ENCODE measurements at regions not wholly inside any gene's neighbourhood (a gene's known extent, or its start where the extent isn't known, plus 50 kb on each side); places are given as distances from the start of the nearest gene placed in this dataset.

DNA sequence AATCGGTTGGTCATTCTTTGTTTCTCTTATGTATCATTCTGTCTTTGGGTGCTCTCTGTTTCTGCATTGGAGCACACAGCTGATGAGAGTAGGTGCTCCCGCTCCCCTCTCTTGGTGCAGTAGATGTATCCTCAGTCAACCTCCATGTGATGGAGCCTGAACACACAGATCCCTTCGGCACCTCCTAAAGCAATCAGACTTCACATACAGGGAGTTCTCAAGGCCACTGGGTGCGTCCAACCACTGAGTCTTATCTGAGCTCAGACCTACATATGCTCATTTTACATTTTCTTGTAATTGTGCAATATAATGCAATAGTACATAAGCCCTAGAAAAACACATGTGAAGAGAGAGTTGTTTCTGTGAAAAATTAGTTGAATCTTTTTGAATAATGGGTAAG is 198.1 kb upstream of the ATP10A start:
- TF ChIP-seq, protein P1, sequence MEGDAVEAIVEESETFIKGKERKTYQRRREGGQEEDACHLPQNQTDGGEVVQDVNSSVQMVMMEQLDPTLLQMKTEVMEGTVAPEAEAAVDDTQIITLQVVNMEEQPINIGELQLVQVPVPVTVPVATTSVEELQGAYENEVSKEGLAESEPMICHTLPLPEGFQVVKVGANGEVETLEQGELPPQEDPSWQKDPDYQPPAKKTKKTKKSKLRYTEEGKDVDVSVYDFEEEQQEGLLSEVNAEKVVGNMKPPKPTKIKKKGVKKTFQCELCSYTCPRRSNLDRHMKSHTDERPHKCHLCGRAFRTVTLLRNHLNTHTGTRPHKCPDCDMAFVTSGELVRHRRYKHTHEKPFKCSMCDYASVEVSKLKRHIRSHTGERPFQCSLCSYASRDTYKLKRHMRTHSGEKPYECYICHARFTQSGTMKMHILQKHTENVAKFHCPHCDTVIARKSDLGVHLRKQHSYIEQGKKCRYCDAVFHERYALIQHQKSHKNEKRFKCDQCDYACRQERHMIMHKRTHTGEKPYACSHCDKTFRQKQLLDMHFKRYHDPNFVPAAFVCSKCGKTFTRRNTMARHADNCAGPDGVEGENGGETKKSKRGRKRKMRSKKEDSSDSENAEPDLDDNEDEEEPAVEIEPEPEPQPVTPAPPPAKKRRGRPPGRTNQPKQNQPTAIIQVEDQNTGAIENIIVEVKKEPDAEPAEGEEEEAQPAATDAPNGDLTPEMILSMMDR (IDR thresholded peaks at IDR 0.05; ENCODE audit: insufficient read depth, low read length) = no peak
- TF ChIP-seq POLR2AphosphoS5 (IDR thresholded peaks at IDR 0.05; ENCODE audit: low read depth) = no peak

Measured in HL-60 (cell line).